Lower lobe of right lung (tissue), 2 donors: ENCODE measurements at regions not wholly inside any gene's neighbourhood (a gene's known extent, or its start where the extent isn't known, plus 50 kb on each side); places are given as distances from the start of the nearest gene placed in this dataset.

ENCODE experiments used
- ATAC-seq, 2 donors: fragments of 200-7000 bp; cut with Tn5 transposase; one replicate each; pipeline ENCODE4 v1.9.1; 2020 to 2022; ENCODE audit warnings: mild to moderate bottlenecking in 2 of 2, moderate library complexity in 2 of 2
- DNase-seq: peaks from one replicate; pipeline ENCODE4 v3.0.0-alpha.2; 2020
- H3K27ac ChIP-seq: fragments of 200-600 bp; one replicate; pipeline ENCODE4 v1.8.0; 2022
- H3K27me3 ChIP-seq: fragments of 200-600 bp; one replicate; pipeline ENCODE4 v1.8.0; 2022; ENCODE audit warnings: low read depth
- H3K36me3 ChIP-seq: fragments of 200-600 bp; one replicate; pipeline ENCODE4 v1.8.0; 2022; ENCODE audit warnings: mild to moderate bottlenecking
- H3K4me1 ChIP-seq: fragments of 200-600 bp; one replicate; pipeline ENCODE4 v1.8.0; 2022
- H3K4me3 ChIP-seq: fragments of 200-600 bp; one replicate; pipeline ENCODE4 v1.8.0; 2022; ENCODE audit warnings: mild to moderate bottlenecking
- H3K9me3 ChIP-seq: fragments of 200-600 bp; one replicate; pipeline ENCODE4 v1.8.0; 2022
- intact Hi-C: fragments of 100-400 bp; cut with DNase I; formaldehyde crosslinking; loops from one replicate; pipeline ENCODE4 v1.11.0; 2022
- TF ChIP-seq, protein P1 (sequence below): fragments of 200-600 bp; IDR thresholded peaks from one replicate; pipeline ENCODE4 v1.8.0; 2022; ENCODE audit warnings: antibody characterized with exemption, mild to moderate bottlenecking
- donor health status: DM: no; HTN: yes; CAD: no; lungs with severe emphysema.

DNA sequence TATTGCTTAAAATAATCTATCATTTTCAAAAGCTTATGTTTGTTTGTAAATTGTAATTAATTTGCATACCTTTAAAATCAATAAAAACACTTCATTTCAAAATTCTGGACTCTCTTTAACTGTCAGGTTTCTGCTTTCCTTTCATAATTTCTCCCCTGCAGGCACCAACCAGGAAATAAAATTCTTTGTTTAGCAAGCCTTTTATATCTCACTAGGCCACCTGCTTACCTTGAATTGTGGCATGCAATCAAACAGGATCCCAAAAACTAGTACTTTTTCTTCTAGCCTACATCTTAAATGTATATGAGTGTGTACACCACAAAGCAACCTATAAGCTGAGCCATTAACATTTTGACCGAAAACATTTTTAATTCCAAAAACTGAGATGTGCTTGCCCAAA lies 233.1 kb downstream of the NR4A2 start:
- intact Hi-C loops = no loop called here
- Histone ChIP-seq H3K27me3 (no peaks in the 10 kb centered on the region), H3K27ac (no peak overlapping the region), H3K4me3 (no peak overlapping the region), H3K4me1 (no peaks in the 10 kb centered on the region), H3K36me3 (no peaks in the 10 kb centered on the region), H3K9me3 (no peaks in the 10 kb centered on the region)
- ATAC-seq (no peak), DNase-seq (no peak)
- TF ChIP-seq, protein P1, sequence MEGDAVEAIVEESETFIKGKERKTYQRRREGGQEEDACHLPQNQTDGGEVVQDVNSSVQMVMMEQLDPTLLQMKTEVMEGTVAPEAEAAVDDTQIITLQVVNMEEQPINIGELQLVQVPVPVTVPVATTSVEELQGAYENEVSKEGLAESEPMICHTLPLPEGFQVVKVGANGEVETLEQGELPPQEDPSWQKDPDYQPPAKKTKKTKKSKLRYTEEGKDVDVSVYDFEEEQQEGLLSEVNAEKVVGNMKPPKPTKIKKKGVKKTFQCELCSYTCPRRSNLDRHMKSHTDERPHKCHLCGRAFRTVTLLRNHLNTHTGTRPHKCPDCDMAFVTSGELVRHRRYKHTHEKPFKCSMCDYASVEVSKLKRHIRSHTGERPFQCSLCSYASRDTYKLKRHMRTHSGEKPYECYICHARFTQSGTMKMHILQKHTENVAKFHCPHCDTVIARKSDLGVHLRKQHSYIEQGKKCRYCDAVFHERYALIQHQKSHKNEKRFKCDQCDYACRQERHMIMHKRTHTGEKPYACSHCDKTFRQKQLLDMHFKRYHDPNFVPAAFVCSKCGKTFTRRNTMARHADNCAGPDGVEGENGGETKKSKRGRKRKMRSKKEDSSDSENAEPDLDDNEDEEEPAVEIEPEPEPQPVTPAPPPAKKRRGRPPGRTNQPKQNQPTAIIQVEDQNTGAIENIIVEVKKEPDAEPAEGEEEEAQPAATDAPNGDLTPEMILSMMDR = no peak

DNA sequence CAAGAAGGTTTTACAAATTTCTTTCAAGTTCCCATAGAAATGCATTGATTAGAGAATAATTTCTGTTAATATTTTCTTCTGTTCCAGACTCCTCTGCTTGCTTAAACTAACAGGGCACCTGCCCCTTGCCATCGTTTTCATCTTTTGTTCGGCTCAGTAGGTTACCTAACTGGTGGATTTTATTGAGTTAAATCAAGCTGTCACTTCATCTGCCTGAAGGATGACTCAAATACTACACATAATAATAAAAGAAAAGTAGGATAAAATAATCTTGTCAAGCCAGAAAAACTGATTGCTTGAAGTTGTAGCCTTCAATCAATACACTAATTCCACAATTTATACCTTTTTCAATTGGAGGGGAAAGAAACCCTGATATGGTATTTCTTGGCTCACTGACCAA lies 234.0 kb downstream of the NR4A2 start:
- TF ChIP-seq, protein P1 = no peak
- Histone ChIP-seq H3K4me3 (no peak overlapping the region), H3K4me1 (no peaks in the 10 kb centered on the region), H3K27me3 (no peaks in the 10 kb centered on the region), H3K36me3 (no peaks in the 10 kb centered on the region), H3K27ac (no peak overlapping the region), H3K9me3 (no peaks in the 10 kb centered on the region)
- ATAC-seq = no peak
- intact Hi-C loops = no loop called here
- no peak for DNase-seq

DNA sequence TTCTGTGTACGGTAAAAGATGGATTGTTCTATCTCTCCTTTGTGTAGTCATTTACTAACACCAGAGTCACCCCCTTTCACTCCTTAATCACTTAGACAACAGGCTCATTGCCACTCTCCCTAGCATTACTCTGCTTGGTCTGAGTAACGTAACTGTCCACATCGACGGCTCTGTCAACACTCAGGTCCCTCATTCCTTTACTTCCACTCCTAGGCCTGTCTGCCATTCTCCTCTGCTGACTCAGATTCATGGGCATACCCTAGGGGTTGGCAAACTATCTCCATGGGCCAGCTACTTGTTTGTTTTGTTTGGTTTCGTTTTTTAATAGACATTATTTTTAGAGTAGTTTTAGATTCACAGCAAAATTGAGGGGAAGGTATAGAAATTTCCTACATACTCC lies 243.9 kb downstream of the NR4A2 start:
- DNase-seq (no peak), ATAC-seq (no peak)
- intact Hi-C loops = no loop called here
- Histone ChIP-seq H3K27me3 (no peaks in the 10 kb centered on the region), H3K27ac (no peak overlapping the region), H3K36me3 (no peaks in the 10 kb centered on the region), H3K4me3 (no peak overlapping the region), H3K9me3 (no peaks in the 10 kb centered on the region), H3K4me1 (no peaks in the 10 kb centered on the region)
- TF ChIP-seq, protein P1 = no peak

DNA sequence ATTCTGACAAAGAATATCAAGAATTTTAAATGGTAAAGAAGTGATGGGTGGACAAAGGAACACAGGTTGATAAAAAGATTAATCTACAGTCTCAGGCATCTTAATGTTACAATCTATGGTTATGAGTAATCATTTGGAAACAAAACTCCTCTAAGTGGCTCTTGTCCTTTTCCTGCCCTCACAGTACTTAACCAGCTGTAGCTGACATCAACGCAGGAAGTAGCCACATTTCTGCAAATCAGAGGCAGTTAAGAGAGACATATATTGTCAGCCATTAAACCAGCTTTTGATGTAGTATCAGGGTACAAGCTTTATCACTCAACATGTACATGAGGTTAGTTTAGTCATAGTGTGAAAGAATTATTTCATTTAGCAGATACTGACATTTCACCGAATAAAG lies 244.6 kb downstream of the NR4A2 start:
- H3K27ac ChIP-seq = no peak overlapping the region
- TF ChIP-seq, protein P1 = no peak
- DNase-seq = no peak
- H3K4me1 ChIP-seq = no peaks in the 10 kb centered on the region
- no peaks in the 10 kb centered on the region for H3K36me3 ChIP-seq
- H3K9me3 ChIP-seq = no peaks in the 10 kb centered on the region
- H3K27me3 ChIP-seq = no peaks in the 10 kb centered on the region
- ATAC-seq = peak in 1 of 2 donors; percentile 60
- H3K4me3 ChIP-seq = no peak overlapping the region
- intact Hi-C loops = no loop called here

DNA sequence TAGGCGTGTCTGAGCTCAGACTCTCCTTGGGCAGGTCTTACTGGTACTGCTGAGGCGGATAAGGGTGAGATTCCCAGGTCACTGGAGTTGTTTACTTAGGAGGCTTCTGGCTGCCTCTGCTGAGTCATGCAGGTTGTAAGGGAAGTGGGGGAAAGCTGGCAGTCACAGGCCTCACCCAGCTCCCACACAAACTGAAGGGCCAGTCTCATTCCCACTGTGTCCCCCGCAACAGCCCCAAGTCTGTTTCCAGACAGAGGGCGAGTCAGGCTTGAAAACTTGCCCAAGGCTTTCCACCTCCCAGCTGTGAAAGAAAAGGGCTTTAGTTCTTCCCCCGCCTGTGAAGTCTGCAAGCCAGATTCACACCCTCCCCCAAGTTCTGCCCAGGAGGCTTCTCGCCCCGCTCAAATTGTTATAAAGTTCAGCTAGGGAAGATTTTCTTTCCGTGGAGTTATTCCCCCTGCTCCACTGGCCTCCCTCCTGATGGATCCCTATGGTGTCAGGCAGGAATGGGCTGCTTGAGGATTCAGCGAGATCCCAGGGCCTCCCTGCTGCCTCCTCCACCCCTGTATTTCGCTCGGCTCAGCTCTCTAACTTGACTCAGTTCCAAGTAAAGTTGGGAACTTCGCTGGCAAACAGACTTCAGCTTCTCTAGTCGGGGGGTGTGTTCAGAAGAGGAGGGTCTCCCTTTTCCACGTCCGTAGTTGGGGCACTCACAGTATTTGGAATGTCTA lies 248.6 kb downstream of the NR4A2 start:
- Histone ChIP-seq H3K27ac (no peak overlapping the region), H3K9me3 (no peaks in the 10 kb centered on the region), H3K27me3 (no peaks in the 10 kb centered on the region), H3K4me1 (no peaks in the 10 kb centered on the region), H3K36me3 (no peaks in the 10 kb centered on the region), H3K4me3 (no peak overlapping the region)
- no peak for DNase-seq
- intact Hi-C loops = no loop called here
- TF ChIP-seq, protein P1 = no peak
- ATAC-seq = no peak
